ENCODE measurements at regions not wholly inside any gene's neighbourhood (a gene's known extent, or its start where the extent isn't known, plus 50 kb on each side); places are given as distances from the start of the nearest gene placed in this dataset.

DNA sequence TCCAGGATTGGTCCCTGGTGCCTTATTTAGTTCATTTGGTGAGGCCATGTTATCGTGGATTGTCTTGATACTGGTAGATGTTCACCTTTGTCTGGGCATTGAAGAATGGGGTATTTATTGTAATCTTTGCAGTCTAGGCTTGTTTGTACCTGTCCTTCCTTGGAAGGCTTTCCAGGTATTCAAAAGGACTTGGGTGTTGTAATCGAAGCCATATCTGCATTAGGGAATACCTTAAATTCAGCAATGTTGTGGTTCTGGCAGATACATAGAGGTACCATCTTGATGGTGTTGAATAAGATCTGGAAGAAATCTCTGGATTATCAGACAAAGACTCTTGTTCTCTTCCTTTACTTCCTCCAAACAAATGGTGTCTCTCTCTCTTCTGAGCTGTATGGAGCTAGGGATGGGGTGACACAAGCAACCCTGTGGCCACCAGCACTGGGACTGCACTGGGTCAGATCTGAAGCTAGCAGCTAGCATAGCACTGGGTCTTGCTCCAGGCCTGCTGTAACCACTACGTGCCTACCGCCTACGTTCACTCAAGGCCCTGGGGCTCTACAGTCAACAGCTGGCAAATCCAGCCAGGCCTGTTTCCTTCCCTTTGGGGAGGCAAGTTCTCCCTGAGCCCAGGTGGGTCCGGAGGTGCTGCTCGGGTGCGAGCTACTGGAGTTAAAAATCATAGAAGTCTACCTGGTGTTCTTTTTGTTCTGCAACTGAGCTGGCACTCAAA lies 261.1 kb upstream of the CITED2 start:
- Histone ChIP-seq H3K9me3 (ENCODE audit: insufficient read depth, low read depth) (0 out of 2 replicates have a peak, but pooled peaks cover 4% of the 10 kb centered on the region), H3K4me2 (no peak overlapping the region), H3K27me3 (ENCODE audit: insufficient read depth, low read depth) (no peaks in the 10 kb centered on the region), H2AFZ (no peak overlapping the region), H4K20me1 (ENCODE audit: insufficient read depth) (no peaks in the 10 kb centered on the region), H3K4me1 (replicated peaks; ENCODE audit: insufficient read depth) (no peaks in the 10 kb centered on the region), H3K27ac (no peak overlapping the region), H3F3A (ENCODE audit: insufficient read depth, low read depth) (no peaks in the 10 kb centered on the region), H3K79me2 (ENCODE audit: low read depth) (no peaks in the 10 kb centered on the region), H3K4me3 (no peak overlapping the region), H3K9me2 (ENCODE audit: insufficient read depth) (no peaks in the 10 kb centered on the region), H3K36me3 (ENCODE audit: low read depth) (no peaks in the 10 kb centered on the region)
- no peak for TF ChIP-seq EZH2 (IDR thresholded peaks at IDR 0.05; ENCODE audit: low read depth)
- TF ChIP-seq, protein P1, sequence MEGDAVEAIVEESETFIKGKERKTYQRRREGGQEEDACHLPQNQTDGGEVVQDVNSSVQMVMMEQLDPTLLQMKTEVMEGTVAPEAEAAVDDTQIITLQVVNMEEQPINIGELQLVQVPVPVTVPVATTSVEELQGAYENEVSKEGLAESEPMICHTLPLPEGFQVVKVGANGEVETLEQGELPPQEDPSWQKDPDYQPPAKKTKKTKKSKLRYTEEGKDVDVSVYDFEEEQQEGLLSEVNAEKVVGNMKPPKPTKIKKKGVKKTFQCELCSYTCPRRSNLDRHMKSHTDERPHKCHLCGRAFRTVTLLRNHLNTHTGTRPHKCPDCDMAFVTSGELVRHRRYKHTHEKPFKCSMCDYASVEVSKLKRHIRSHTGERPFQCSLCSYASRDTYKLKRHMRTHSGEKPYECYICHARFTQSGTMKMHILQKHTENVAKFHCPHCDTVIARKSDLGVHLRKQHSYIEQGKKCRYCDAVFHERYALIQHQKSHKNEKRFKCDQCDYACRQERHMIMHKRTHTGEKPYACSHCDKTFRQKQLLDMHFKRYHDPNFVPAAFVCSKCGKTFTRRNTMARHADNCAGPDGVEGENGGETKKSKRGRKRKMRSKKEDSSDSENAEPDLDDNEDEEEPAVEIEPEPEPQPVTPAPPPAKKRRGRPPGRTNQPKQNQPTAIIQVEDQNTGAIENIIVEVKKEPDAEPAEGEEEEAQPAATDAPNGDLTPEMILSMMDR (conservative IDR thresholded peaks at IDR 0.05): no peak
- BruUV-seq (replicated peaks): no TSS peak
- ChIA-PET POLR2A (ENCODE audit: unreplicated experiment) (no interaction called here), CTCF (no interaction called here)
- intact Hi-C loops (cut with micrococcal nuclease; ENCODE audit: unreplicated experiment): no loop called here
- DNase-seq: no peak

DNA sequence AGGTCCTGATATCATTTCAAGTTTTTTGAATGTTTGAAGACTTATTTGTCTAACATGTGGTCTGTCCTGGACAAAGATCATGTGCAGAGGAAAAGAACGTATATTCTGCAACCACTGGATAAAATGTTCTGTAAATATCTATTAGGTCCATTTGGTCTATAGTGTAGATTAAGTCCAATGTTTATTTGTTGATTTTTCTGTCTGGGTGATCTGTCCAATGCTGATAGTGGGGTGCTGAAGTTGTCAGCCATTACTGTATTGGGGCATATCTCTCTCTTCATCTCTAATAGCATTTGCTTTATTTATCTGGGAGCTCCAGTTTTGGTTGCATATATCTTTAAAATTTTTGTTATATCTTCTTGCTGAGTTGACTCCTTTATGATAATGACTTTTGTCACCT lies 258.4 kb upstream of the CITED2 start:
- Histone ChIP-seq H2AFZ (no peak overlapping the region), H4K20me1 (ENCODE audit: insufficient read depth) (no peaks in the 10 kb centered on the region), H3F3A (ENCODE audit: insufficient read depth, low read depth) (no peaks in the 10 kb centered on the region), H3K36me3 (ENCODE audit: low read depth) (no peaks in the 10 kb centered on the region), H3K27ac (no peak overlapping the region), H3K4me3 (no peak overlapping the region), H3K4me1 (replicated peaks; ENCODE audit: insufficient read depth) (no peaks in the 10 kb centered on the region), H3K4me2 (no peak overlapping the region), H3K27me3 (ENCODE audit: insufficient read depth, low read depth) (no peaks in the 10 kb centered on the region), H3K9me2 (ENCODE audit: insufficient read depth) (no peaks in the 10 kb centered on the region), H3K9me3 (ENCODE audit: insufficient read depth, low read depth) (0 out of 2 replicates have a peak, but pooled peaks cover 4% of the 10 kb centered on the region), H3K79me2 (ENCODE audit: low read depth) (no peaks in the 10 kb centered on the region)
- DNase-seq: no peak
- POLR2A ChIA-PET (ENCODE audit: unreplicated experiment): interaction anchor here (0.7 kb wide), 1 partner anchor 357 kb away, joined by 6 read pairs; no protein-coding TSS in a partner anchor
- no peak for TF ChIP-seq EZH2 (IDR thresholded peaks at IDR 0.05; ENCODE audit: low read depth)
- TF ChIP-seq, protein P1 (conservative IDR thresholded peaks at IDR 0.05): no peak
- no TSS peak for BruUV-seq (replicated peaks)
- intact Hi-C loops (cut with micrococcal nuclease; ENCODE audit: unreplicated experiment): no loop called here
- CTCF ChIA-PET: no interaction called here

DNA sequence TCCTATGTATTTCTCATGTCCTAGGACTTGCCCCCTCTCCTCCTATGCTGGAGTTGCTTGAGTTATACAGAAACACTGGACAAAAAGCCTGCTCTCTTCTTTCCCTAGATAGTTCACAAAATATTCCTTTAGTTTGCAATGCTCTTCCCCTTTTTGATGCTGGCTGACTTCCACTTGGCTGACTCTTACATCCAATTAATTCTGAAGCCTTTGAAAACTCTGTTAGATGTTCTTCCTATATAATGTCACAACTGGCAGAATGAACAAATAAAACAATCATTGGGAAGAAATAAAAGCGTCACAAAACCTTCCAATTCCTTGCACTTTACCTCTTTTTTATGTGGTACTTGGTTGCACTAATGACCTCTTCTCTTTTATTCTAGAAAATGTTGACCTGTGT lies 253.8 kb upstream of the CITED2 start:
- Histone ChIP-seq H3K4me2 (no peak overlapping the region), H3K9me2 (ENCODE audit: insufficient read depth) (no peaks in the 10 kb centered on the region), H3K4me1 (replicated peaks; ENCODE audit: insufficient read depth) (no peaks in the 10 kb centered on the region), H3K27ac (no peak overlapping the region), H3K4me3 (no peak overlapping the region), H3K79me2 (ENCODE audit: low read depth) (no peaks in the 10 kb centered on the region), H3K27me3 (ENCODE audit: insufficient read depth, low read depth) (no peaks in the 10 kb centered on the region), H2AFZ (no peak overlapping the region), H3K36me3 (ENCODE audit: low read depth) (no peaks in the 10 kb centered on the region), H3K9me3 (ENCODE audit: insufficient read depth, low read depth) (no peaks in the 10 kb centered on the region), H4K20me1 (ENCODE audit: insufficient read depth) (no peaks in the 10 kb centered on the region), H3F3A (ENCODE audit: insufficient read depth, low read depth) (no peaks in the 10 kb centered on the region)
- no peak for TF ChIP-seq EZH2 (IDR thresholded peaks at IDR 0.05; ENCODE audit: low read depth)
- TF ChIP-seq, protein P1 (conservative IDR thresholded peaks at IDR 0.05): no peak
- no peak for DNase-seq
- ChIA-PET CTCF (no interaction called here), POLR2A (ENCODE audit: unreplicated experiment) (no interaction called here)
- intact Hi-C loops (cut with micrococcal nuclease; ENCODE audit: unreplicated experiment): no loop called here
- BruUV-seq (replicated peaks): no TSS peak

Measured in PC-9 (cell line).